ENCODE measurements at regions not wholly inside any gene's neighbourhood (a gene's known extent, or its start where the extent isn't known, plus 50 kb on each side); places are given as distances from the start of the nearest gene placed in this dataset.

DNA sequence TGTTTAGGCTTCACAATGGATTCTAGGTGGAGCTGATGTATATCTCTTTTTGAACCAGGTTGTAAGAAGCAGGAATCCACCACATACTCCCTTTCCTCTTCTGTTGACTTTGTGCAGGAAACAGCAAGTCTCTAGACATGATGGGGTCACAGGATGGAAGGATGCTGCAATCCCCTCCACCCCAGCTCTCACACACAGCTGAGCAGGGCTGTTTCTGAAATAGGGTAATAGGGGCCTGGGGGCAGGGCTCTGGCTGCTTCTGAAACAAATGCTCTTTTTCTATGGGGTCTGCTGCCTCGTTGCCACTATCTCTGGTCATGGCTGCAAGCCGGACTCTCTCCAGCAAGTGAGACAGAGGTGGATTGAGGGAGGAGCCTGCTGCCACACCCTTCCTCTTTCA lies 148.9 kb downstream of the SOX11 start:
- DNase-seq (ENCODE audit: low read depth in 2 of 2), result no peak

GRCh38 chr2:5842326-5842725 lies 150.1 kb downstream of the SOX11 start:
- DNase-seq (ENCODE audit: low read depth in 2 of 2), result no peak

- no peak for DNase-seq (ENCODE audit: low read depth in 2 of 2)
Observed at GRCh38 chr2:5845798-5846330, 153.7 kb downstream of the SOX11 start.

DNA sequence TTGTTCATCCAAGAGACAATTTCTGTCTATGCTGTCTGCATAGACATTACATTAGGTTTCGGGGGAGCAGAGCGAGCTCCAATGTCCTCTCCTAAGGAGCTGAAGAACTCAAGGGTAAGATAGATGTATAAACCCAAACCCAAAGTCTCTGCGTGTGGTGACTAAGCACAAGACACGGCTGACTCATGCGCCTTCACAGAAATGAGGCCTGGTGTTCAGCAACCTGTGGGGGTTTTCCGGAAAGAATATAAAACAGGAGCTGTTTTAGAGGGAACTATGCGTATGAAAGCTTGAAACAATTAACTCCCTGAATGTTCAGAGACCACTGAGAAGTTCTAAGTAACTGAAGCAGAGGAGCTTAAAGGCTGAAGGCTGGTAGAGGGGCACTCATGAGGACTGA lies 154.7 kb downstream of the SOX11 start:
- no peak for DNase-seq (ENCODE audit: low read depth in 2 of 2)

- no peak for DNase-seq (ENCODE audit: low read depth in 2 of 2)
Observed at GRCh38 chr2:5849562-5849961, 157.4 kb downstream of the SOX11 start.

GRCh38 chr2:5851410-5851809 lies 159.2 kb downstream of the SOX11 start:
- no peak for DNase-seq (ENCODE audit: low read depth in 2 of 2)

- DNase-seq (ENCODE audit: low read depth in 2 of 2), result no peak
Observed at GRCh38 chr2:5854797-5855196, 162.6 kb downstream of the SOX11 start.

- DNase-seq (ENCODE audit: low read depth in 2 of 2), result no peak
Observed at GRCh38 chr2:5867056-5867455, 174.9 kb downstream of the SOX11 start.

- DNase-seq (ENCODE audit: low read depth in 2 of 2), result no peak
Observed at GRCh38 chr2:5868931-5869330, 176.7 kb downstream of the SOX11 start.

DNA sequence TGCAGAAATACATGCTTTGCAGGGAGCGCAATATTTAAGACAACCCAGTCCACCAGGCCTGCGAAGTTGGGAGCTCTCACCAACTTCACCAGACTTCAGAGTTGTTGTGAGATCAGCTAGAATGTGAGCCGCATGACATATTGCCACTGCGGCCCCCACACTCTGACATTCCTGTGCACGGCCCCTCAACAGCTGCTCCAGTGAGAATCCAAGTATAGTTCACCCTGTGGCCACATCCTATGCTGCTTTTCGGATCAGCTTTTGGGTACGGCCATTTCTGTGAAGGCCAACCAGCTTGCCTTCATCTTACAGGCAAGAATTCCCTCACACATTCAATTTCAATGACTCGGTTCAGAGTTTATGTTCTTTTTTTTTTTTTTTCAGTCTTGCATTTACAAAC lies 177.8 kb downstream of the SOX11 start:
- DNase-seq (ENCODE audit: low read depth in 2 of 2), result no peak

DNA sequence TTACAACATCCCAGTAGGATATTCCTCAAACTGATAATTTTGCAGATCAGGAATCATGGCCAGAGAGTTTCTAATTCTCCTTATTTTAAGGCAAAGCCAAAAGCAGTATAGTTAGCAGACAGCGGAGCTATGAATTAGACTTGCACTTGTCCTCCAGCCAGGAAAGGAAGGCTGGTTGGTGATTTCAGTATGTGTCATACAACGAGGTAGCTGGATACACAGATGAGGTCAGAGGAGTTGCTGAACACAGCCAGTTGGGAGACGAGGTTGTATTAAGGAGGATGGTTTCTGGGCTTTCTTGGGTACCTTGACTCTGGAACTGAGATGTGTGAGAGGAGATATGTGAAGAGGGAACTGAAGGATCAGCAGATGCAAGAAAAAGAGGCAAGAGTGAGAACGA lies 185.2 kb downstream of the SOX11 start:
- no peak for DNase-seq (ENCODE audit: low read depth in 2 of 2)

GRCh38 chr2:5885451-5886173 lies 193.4 kb downstream of the SOX11 start:
- DNase-seq (ENCODE audit: low read depth in 2 of 2), result no peak

DNA sequence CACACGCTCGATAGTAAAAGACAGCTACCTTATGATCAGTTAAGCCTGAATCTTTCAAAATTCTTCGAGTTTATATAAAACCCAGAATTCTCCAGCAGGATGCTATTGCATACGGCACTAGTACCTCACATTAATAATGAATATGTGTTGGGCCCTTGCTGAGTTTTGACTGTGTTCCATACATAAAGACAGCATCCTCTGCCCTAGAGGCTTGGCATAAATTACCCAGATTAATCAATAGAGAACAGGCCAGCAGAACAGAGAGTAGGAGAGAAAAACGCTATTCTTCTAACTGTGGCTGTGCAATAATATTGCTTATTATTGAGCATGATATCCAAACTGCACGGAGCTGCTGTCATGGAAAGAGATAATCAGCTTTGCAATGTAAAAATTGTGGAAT lies 194.3 kb downstream of the SOX11 start:
- no peak for DNase-seq (ENCODE audit: low read depth in 2 of 2)

GRCh38 chr2:5888126-5888525 lies 195.9 kb downstream of the SOX11 start:
- no peak for DNase-seq (ENCODE audit: low read depth in 2 of 2)

- DNase-seq (ENCODE audit: low read depth in 2 of 2), result no peak
Observed at GRCh38 chr2:5889519-5889918, 197.3 kb downstream of the SOX11 start.

- DNase-seq (ENCODE audit: low read depth in 2 of 2), result no peak
Observed at GRCh38 chr2:5894355-5894754, 202.2 kb downstream of the SOX11 start.

- no peak for DNase-seq (ENCODE audit: low read depth in 2 of 2)
Observed at GRCh38 chr2:5895284-5895683, 203.1 kb downstream of the SOX11 start.

DNA sequence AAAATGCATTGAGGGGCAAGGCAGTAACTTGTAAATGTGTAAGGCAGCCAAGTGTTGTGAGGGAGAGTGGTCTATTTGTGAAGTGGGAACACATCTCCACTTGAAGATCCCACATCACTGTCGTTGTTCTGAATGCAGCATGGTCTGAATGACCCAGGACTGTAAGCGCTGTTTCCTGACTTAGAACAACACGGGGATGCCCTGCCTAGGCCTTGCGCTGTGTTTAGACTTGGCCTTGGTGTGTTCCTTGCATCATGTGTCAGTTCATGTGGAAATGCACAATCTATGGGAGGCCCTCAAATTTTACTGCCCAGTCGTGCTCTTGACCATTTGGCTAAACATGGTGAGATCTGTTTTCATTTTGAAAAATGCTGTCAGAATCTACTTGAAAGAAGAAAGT lies 205.1 kb downstream of the SOX11 start:
- DNase-seq (ENCODE audit: low read depth in 2 of 2), result no peak

DNA sequence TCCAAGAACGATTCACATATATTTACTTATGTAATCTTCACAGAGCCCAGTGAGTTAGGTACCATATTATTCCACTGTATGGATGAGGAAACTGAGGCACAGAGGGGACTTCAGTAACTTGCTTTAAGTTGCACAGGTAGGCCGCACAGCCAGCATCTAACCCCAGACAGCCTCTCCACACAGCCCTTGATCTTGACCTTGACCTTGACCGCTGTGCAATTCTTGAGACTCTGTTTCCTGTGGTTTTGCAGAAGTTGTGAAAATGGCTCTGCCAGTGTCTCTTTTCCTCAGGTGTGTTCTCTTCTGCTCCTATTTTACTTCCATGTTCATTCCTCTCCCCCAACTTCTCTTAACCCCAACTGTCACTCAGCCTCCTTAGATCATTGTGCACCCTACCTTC lies 206.5 kb downstream of the SOX11 start:
- no peak for DNase-seq (ENCODE audit: low read depth in 2 of 2)

- no peak for DNase-seq (ENCODE audit: low read depth in 2 of 2)
Observed at GRCh38 chr2:5905661-5906060, 213.5 kb downstream of the SOX11 start.

- no peak for DNase-seq (ENCODE audit: low read depth in 2 of 2)
Observed at GRCh38 chr2:5908071-5908470, 215.9 kb downstream of the SOX11 start.

DNA sequence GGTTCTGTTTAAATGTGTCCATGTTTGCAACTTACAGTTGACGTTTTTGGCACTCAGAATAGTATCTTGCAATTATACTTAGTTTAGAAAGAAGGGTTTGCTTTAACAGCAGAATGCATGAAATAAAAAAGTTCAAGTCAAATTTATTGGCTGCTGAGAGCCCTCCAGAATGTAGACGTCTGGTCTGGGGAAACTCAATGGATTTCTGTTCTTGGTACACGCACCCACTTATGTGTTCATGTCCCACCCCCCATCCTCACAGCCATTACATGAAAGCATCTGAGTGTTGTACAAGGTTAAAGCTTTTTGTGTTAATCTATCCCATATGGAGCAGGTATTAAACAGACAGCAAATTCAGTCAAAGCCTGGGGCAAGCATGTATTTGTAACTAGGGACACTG lies 219.5 kb downstream of the SOX11 start:
- no peak for DNase-seq (ENCODE audit: low read depth in 2 of 2)

DNA sequence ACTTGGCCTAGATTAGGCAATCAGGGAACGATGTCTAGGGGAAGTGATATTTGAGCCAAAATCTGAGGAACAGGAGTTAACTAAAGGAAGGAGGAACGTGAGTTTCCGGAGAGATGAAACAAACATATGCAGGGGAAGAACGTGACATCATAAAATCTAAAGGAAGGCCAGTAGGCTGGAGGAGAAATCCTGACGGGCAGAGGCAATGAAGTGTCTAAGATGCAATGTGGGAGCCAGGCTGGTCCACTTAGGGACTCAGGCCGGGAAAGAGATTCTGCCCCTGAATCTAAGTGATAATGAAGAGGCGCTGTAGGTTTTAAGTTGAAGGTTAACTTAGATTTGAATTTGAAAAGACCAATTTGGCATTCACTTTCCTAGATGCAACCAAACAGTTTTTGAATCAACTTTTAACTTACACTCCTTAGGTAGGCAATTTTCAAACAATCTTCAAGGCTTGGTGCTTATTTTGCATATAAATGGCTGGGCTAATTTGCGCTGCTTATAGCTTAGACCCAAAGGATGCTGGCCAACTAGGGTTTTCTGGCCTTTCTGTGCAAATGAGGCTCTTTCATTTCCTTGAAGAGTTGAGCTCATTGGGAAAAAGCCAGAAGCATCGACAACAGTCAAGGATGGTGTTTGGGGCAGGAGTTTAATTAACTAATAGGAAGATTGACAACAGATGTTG lies 221.7 kb downstream of the SOX11 start:
- no peak for DNase-seq (ENCODE audit: low read depth in 2 of 2)
